Heart left ventricle (tissue), 16 donors: ENCODE measurements at regions not wholly inside any gene's neighbourhood (a gene's known extent, or its start where the extent isn't known, plus 50 kb on each side); places are given as distances from the start of the nearest gene placed in this dataset.

Source experiments
- ATAC-seq, 4 donors: fragments of 200-7000 bp; cut with Tn5 transposase; one replicate each; pipeline ENCODE4 v1.9.1; 2020 to 2022; ENCODE audit warnings: moderate library complexity in 4 of 4, mild to moderate bottlenecking in 3 of 4, moderate number of reproducible peaks in 1 of 4
- DNase-seq, 5 donors: peaks; one replicate each; pipeline ENCODE4 v3.0.0-alpha.2; 2020
- H3K27ac ChIP-seq, 12 donors: fragments of 200-600 bp; sonication (generic) in 4 of 12; one replicate each; pipeline versions ENCODE4 v1.5.0 to v1.8.0; 2016 to 2022; ENCODE audit warnings: mild to moderate bottlenecking in 2 of 12
- H3K27me3 ChIP-seq, 9 donors: fragments of 200-600 bp; sonication (generic) in 2 of 9; one replicate each; pipeline versions ENCODE4 v1.5.1 to v1.8.0; 2016 to 2022; ENCODE audit warnings: mild to moderate bottlenecking in 3 of 9
- H3K36me3 ChIP-seq, 9 donors: fragments of 200-600 bp; sonication (generic) in 2 of 9; one replicate each; pipeline versions ENCODE4 v1.5.0 to v1.8.0; 2018 to 2022; ENCODE audit warnings: mild to moderate bottlenecking in 2 of 9
- H3K4me1 ChIP-seq, 12 donors: fragments of 200-600 bp; sonication (generic) in 4 of 12; one replicate each; pipeline versions ENCODE4 v1.5.0 to v1.8.0; 2016 to 2022; ENCODE audit warnings: mild to moderate bottlenecking in 3 of 12
- H3K4me3 ChIP-seq, 12 donors: fragments of 200-600 bp; sonication (generic) in 4 of 12; one replicate each; pipeline versions ENCODE4 v1.5.0 to v1.8.0; 2017 to 2022; ENCODE audit warnings: mild to moderate bottlenecking in 9 of 12, moderate library complexity in 4 of 12
- H3K9me3 ChIP-seq, 12 donors: fragments of 200-600 bp; sonication (generic) in 4 of 12; one replicate each; pipeline versions ENCODE4 v1.5.0 to v1.8.0; 2016 to 2022; ENCODE audit warnings: mild to moderate bottlenecking in 1 of 12
- CTCF ChIP-seq, 12 donors: fragments of 200-600 bp; sonication (generic) in 4 of 12; IDR thresholded peaks; one replicate each; pipeline versions ENCODE4 v1.5.0 to v1.8.0; 2018 to 2022; ENCODE audit warnings: antibody characterized with exemption in 12 of 12, mild to moderate bottlenecking in 5 of 12
- POLR2A ChIP-seq, 2 donors: fragments of 450-650 bp; IDR thresholded peaks; one replicate each; pipeline ENCODE4 v1.6.1; 2017; ENCODE audit warnings: antibody characterized with exemption in 2 of 2, mild to moderate bottlenecking in 2 of 2, moderate library complexity in 2 of 2
- WGBS, 4 donors: extraction: QIAGEN DNeasy Blood & Tissue Kit in 2 of 4; methylation state at CpG; one replicate each; pipeline versions ENCODE4 v1.1.5 to v1.1.7; 2013 to 2018; 5-methylcytosine and 5-hydroxymethylcytosine counted together
- intact Hi-C, 10 donors: fragments of 100-400 bp; cut with DNase I; formaldehyde crosslinking; loops; one replicate each; pipeline versions ENCODE4 v1.11.1 to v1.14.2; 2022
- donor health status: ischemic (EF 13 %, LVEDD 7.1; RV severe dilation, severe dysfunction).
- donor health status: healthy with polysubstance abuse.
- donor health status: DM: no; HTN: yes; CAD: no.
- donor health status: DM: no; HTN: no; CAD: no.
- donor health status: ischemic (EF 25% LVEDD 6.9; RV normal size, moderate dysfunction).
- donor health status: ischemic (EF 25% LVEDD 5.7; RV mildly dilated, moderate dysfunction).
- donor health status: healthy.
- donor health status: DM: yes; HTN: yes; CAD: no.
- donor health status: ischemic (EF 35%, LVEDD 5.7; RV mildly dilated, moderate dysfunction).
- donor health status: nonischemic (EF 11% LVEDD 7.7; RV severe dilation, severe dysfunction).
- donor health status: DM: yes; HTN: yes; CAD: no.
- donor health status: PGD.
- donor health status: ischemic (EF 29% LVEDD 5.4; RV normal size, mild dysfunction).
- donor health status: nonischemic (EF 23%, LVEDD 6.1; RV moderate dilation, normal function).

DNA sequence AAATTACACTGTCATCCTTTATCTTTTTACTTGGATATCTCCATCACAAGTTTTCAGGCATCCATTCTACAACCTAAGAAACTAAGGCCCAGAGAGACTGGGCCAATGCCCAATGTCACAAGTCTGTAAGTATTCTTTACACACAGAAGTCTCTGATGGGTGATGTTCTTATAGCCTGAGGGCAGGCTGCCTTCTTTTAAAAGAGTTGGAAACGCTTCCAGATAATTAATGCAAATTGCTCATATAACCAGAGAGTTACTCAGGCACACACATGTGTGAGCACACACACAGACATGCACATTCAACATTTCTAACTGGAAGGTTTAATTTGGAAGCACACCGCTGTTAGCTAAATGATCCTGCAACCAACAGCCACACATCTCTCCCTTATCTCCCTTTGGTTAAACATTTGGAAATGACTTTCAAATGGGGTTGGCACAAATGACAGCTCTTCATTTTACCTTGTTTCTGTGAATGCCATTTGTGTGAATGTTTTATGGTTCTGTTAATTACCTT, 160.8 kb upstream of the TMPO start:
- whole genome bisulfite sequencing, 4 donors = 79 to 87% (median 84%) methylated on average over 2 of the region's 2 CpGs
- no peak for DNase-seq
- Histone ChIP-seq H3K4me3 (no peak overlapping the region), H3K27me3 (peaks cover 0 to 4% (median 0%) of the 10 kb centered on the region in 9 donors), H3K36me3 (no peaks in the 10 kb centered on the region), H3K4me1 (no peaks in the 10 kb centered on the region), H3K9me3 (no peaks in the 10 kb centered on the region), H3K27ac (no peak overlapping the region)
- no peak for ATAC-seq
- intact Hi-C loops = no loop called here
- TF ChIP-seq CTCF (IDR thresholded peaks at IDR 0.05) (no peak), POLR2A (IDR thresholded peaks at IDR 0.05) (no peak)

GRCh38 chr12:98355322-98355721, 160.1 kb upstream of the TMPO start:
- no peaks in the 10 kb centered on the region for H3K4me1 ChIP-seq
- DNase-seq (no peak), ATAC-seq (no peak)
- H3K36me3 ChIP-seq = no peaks in the 10 kb centered on the region
- no peak overlapping the region for H3K27ac ChIP-seq
- no peak overlapping the region for H3K4me3 ChIP-seq
- 74 to 82% (median 77%) methylated on average over 1 of the region's 1 CpG for WGBS, 4 donors
- H3K27me3 ChIP-seq = peaks cover 0 to 4% (median 0%) of the 10 kb centered on the region in 9 donors
- no peaks in the 10 kb centered on the region for H3K9me3 ChIP-seq
- intact Hi-C loops = no loop called here
- TF ChIP-seq CTCF (IDR thresholded peaks at IDR 0.05) (no peak), POLR2A (IDR thresholded peaks at IDR 0.05) (no peak)

DNA sequence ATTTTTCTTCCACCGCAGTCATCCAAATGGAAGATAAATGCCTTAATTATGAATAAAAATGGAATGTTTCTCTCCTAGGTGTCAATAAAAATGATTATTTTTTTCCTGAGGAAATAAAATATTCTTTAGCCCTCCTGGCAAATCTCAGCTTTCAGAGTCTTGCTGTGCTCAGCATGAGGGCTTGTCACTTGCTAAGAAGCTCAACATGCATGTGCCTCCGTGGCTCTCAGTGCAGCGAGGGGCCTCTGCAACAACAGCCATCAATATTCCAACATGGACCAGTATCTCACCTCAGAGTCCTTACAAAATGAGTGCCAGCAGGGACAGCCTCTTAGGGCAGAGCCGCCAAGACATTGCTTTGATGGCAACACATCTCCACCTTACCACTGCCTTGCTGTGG, 159.5 kb upstream of the TMPO start:
- intact Hi-C loops = no loop called here
- H3K27ac ChIP-seq = no peak overlapping the region
- no peaks in the 10 kb centered on the region for H3K36me3 ChIP-seq
- no peaks in the 10 kb centered on the region for H3K4me1 ChIP-seq
- ATAC-seq = no peak
- WGBS, 4 donors = 70 to 74% (median 72%) methylated on average over 4 of the region's 4 CpGs
- H3K9me3 ChIP-seq = no peaks in the 10 kb centered on the region
- H3K4me3 ChIP-seq = no peak overlapping the region
- peaks cover 0 to 4% (median 0%) of the 10 kb centered on the region in 9 donors for H3K27me3 ChIP-seq
- TF ChIP-seq POLR2A (IDR thresholded peaks at IDR 0.05) (no peak), CTCF (IDR thresholded peaks at IDR 0.05) (no peak)
- no peak for DNase-seq

DNA sequence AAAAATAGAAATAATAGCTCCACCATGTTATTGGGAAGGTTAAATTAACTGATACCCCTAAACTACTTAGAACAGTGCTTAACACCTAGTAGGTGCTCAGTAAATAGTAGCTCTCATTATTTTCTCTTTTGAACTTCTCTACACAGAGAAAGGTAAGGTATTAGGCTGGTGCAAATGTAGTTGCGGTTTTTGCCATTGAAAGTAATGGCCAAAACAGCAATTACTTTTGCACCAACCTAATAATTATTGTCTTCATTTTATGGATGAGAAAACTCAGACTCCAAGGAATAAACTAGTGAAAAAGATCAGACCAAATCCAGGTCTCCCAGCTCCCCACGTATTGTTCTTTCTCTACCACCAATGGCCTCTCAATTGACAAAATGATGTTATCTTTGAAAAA, 157.2 kb upstream of the TMPO start:
- H3K27me3 ChIP-seq = peaks cover 0 to 7% (median 0%) of the 10 kb centered on the region in 9 donors
- 56 to 64% (median 59%) methylated on average over 2 of the region's 2 CpGs for WGBS, 4 donors
- H3K27ac ChIP-seq = no peak overlapping the region
- intact Hi-C loops = no loop called here
- no peaks in the 10 kb centered on the region for H3K9me3 ChIP-seq
- no peaks in the 10 kb centered on the region for H3K36me3 ChIP-seq
- no peak overlapping the region for H3K4me3 ChIP-seq
- no peak for TF ChIP-seq CTCF (IDR thresholded peaks at IDR 0.05)
- no peak for TF ChIP-seq POLR2A (IDR thresholded peaks at IDR 0.05)
- no peaks in the 10 kb centered on the region for H3K4me1 ChIP-seq
- no peak for ATAC-seq
- no peak for DNase-seq
